HepG2 (cell line): ENCODE measurements at regions not wholly inside any gene's neighbourhood (a gene's known extent, or its start where the extent isn't known, plus 50 kb on each side); places are given as distances from the start of the nearest gene placed in this dataset.

ENCODE experiments used
- ATAC-seq: fragments of 200-7000 bp; cut with Tn5 transposase; 3 replicates; pipeline ENCODE4 v1.9.1; 2020; ENCODE audit warnings: mild to moderate bottlenecking, moderate library complexity
- BruUV-seq: library from RNA; stranded (reverse); fragments of 400-500 nt; replicated peaks from 2 replicates; lab custom pipeline; 2021; lab: Mats Ljungman, UMichigan
- CTCF ChIA-PET: fragments of 300-600 bp; formaldehyde crosslinking; extraction: SDS; loops from one replicate; lab custom pipeline; 2021; ENCODE audit warnings: low total read pairs, inconsistent platforms, low intra/inter-chr PET ratio; lab: Yijun Ruan, JAX
- POLR2A ChIA-PET: fragments of 350-600 bp; sonication (Branson Sonifier 250); formaldehyde crosslinking; loops from one replicate; lab custom pipeline; 2020; ENCODE audit warnings: antibody characterized with exemption, inconsistent platforms; lab: Yijun Ruan, JAX
- DNase-seq: peaks from one replicate; pipeline ENCODE4 v3.0.0-alpha.2; 2015; ENCODE audit warnings: low spot score
- FAIRE-seq: peaks from 3 replicates; lab custom pipeline; 2011; peaks lifted over from hg19 to GRCh38; lab: Jason Lieb, UNC
- H2AFZ ChIP-seq: one replicate; pipeline ENCODE4 v1.6.1; 2011; ENCODE audit warnings: low read length, inconsistent platforms
- H3K27ac ChIP-seq: fragments of 300-600 bp; 3 replicates; pipeline ENCODE4 v1.8.0; 2011; ENCODE audit warnings: mixed run types, mild to moderate bottlenecking, mixed read lengths, low read length, inconsistent platforms; ENCODE audit not compliant: insufficient read depth; ENCODE audit errors: extremely low read length
- H3K27me3 ChIP-seq, 2 experiments: fragments of 200-600 bp in 1 of 2; 2 replicates in 1 of 2; 3 replicates in 1 of 2; pipeline versions ENCODE4 v1.6.0 to v1.8.0; 2011; ENCODE audit warnings: low read length in 2 of 2, mild to moderate bottlenecking in 2 of 2, moderate library complexity in 2 of 2, inconsistent platforms in 1 of 2; ENCODE audit not compliant: insufficient read depth in 2 of 2, control insufficient read depth in 1 of 2
- H3K36me3 ChIP-seq, 2 experiments: fragments of 200-600 bp in 1 of 2; replicated peaks in 1 of 2; 2 replicates in 1 of 2; 3 replicates in 1 of 2; pipeline versions ENCODE4 v1.5.1 to v1.8.0; 2011; ENCODE audit warnings: low read length in 2 of 2, inconsistent platforms in 1 of 2; ENCODE audit not compliant: insufficient read depth in 2 of 2, control insufficient read depth in 1 of 2
- H3K4me1 ChIP-seq: 2 replicates; pipeline ENCODE4 v1.5.1; 2012; ENCODE audit warnings: low read length, inconsistent platforms; ENCODE audit not compliant: insufficient read depth
- H3K4me2 ChIP-seq: 2 replicates; pipeline ENCODE4 v1.6.0; 2011; ENCODE audit warnings: low read depth, low read length, inconsistent platforms
- H3K4me3 ChIP-seq, 3 experiments: fragments of 200-600 bp in 1 of 3; sonication (generic), shearing (Covaris generic) in 1 of 3; replicated peaks in 1 of 3; 2 replicates each; pipeline ENCODE4 v1.5.1; 2011 to 2016; ENCODE audit warnings: low read length in 3 of 3, inconsistent platforms in 2 of 3, low read depth in 2 of 3, mild to moderate bottlenecking in 2 of 3, control low read depth in 1 of 3, mixed read lengths in 1 of 3; ENCODE audit not compliant: insufficient read depth in 1 of 3
- H3K79me2 ChIP-seq: one replicate; pipeline ENCODE4 v1.6.1; 2011; ENCODE audit warnings: low read length, inconsistent platforms; ENCODE audit not compliant: insufficient read depth
- H3K9ac ChIP-seq: 2 replicates; pipeline ENCODE4 v1.6.0; 2011; ENCODE audit warnings: mild to moderate bottlenecking, low read depth, low read length, inconsistent platforms; ENCODE audit not compliant: insufficient read depth
- H3K9me3 ChIP-seq: 2 replicates; pipeline ENCODE4 v1.5.1; 2012; ENCODE audit warnings: mild to moderate bottlenecking, low read length
- H4K20me1 ChIP-seq: 2 replicates; pipeline ENCODE4 v1.6.0; 2011; ENCODE audit warnings: inconsistent platforms, mild to moderate bottlenecking, low read length, moderate library complexity; ENCODE audit not compliant: insufficient read depth
- HNF1B ChIP-seq: sonication (generic); formaldehyde crosslinking; IDR thresholded peaks from 2 replicates; pipeline ENCODE4 v1.5.1; 2020; ENCODE audit warnings: mild to moderate bottlenecking, moderate library complexity, missing genetic modification reagents
- ISL2 ChIP-seq: sonication (generic); formaldehyde crosslinking; IDR thresholded peaks from 2 replicates; pipeline ENCODE4 v1.5.0; 2020; ENCODE audit warnings: missing genetic modification reagents
- MAFF ChIP-seq: IDR thresholded peaks from 2 replicates; pipeline ENCODE4 v1.6.1; 2011; ENCODE audit warnings: low read depth, low read length, improper control_type of control experiment
- MAFK ChIP-seq, 2 experiments: IDR thresholded peaks in 1 of 2; conservative IDR thresholded peaks in 1 of 2; 2 replicates each; pipeline ENCODE4 v1.6.1; 2011; ENCODE audit warnings: improper control_type of control experiment in 2 of 2, low read length in 2 of 2
- ZNF720 ChIP-seq: sonication (generic); formaldehyde crosslinking; IDR thresholded peaks from 2 replicates; pipeline ENCODE4 v1.4.0; 2020; ENCODE audit warnings: missing genetic modification reagents
- WGBS: methylation state at CpG from one replicate; pipeline ENCODE4 v1.1.6; 2017; ENCODE audit warnings: low lambda C conversion rate; 5-methylcytosine and 5-hydroxymethylcytosine counted together
- in situ Hi-C: cut with HindIII; loops from 2 replicates; pipeline ENCODE4 v1.10.0; 2017; ENCODE audit warnings: low pct_unique_long_range_greater_than_20kb; ENCODE audit not compliant: extremely low pct_ligation_motif_present
- intact Hi-C: fragments of 100-400 bp; cut with micrococcal nuclease; formaldehyde crosslinking; loops from one replicate; pipeline ENCODE4 v1.10.0; 2022; ENCODE audit not compliant: unreplicated experiment
- TF ChIP-seq, protein P1 (sequence below): IDR thresholded peaks from 2 replicates; pipeline ENCODE4 v1.6.1; 2012; ENCODE audit warnings: low read length, improper control_type of control experiment

GRCh38 chr9:134551176-134551575, 90.4 kb upstream of the COL5A1 start (continued):
- no peak for TF ChIP-seq HNF1B (CRISPR knock-in tag)
- no peak for TF ChIP-seq ISL2 (CRISPR knock-in tag)
- TF ChIP-seq, protein P1, sequence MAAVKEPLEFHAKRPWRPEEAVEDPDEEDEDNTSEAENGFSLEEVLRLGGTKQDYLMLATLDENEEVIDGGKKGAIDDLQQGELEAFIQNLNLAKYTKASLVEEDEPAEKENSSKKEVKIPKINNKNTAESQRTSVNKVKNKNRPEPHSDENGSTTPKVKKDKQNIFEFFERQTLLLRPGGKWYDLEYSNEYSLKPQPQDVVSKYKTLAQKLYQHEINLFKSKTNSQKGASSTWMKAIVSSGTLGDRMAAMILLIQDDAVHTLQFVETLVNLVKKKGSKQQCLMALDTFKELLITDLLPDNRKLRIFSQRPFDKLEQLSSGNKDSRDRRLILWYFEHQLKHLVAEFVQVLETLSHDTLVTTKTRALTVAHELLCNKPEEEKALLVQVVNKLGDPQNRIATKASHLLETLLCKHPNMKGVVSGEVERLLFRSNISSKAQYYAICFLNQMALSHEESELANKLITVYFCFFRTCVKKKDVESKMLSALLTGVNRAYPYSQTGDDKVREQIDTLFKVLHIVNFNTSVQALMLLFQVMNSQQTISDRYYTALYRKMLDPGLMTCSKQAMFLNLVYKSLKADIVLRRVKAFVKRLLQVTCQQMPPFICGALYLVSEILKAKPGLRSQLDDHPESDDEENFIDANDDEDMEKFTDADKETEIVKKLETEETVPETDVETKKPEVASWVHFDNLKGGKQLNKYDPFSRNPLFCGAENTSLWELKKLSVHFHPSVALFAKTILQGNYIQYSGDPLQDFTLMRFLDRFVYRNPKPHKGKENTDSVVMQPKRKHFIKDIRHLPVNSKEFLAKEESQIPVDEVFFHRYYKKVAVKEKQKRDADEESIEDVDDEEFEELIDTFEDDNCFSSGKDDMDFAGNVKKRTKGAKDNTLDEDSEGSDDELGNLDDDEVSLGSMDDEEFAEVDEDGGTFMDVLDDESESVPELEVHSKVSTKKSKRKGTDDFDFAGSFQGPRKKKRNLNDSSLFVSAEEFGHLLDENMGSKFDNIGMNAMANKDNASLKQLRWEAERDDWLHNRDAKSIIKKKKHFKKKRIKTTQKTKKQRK, result no peak

GRCh38 chr9:134551644-134552348, 89.8 kb upstream of the COL5A1 start:
- no peak for ATAC-seq
- no peak overlapping the region for H2AFZ ChIP-seq
- TF ChIP-seq ZNF720 (no peak), MAFK (conservative IDR thresholded peaks at IDR 0.05 in 1 of 2, IDR thresholded peaks at IDR 0.05 in 1 of 2; ENCODE audit: low read length in 2 of 2) (peak; percentile 22 to 28; a peak in 1 of 4 replicates), MAFF (peak; percentile 23; the same call in 1 of the 2 replicates)
- TF ChIP-seq, all 625 proteins: peak for 2
- no peak for DNase-seq
- no peak overlapping the region for H3K4me3 ChIP-seq
- 3% methylated on average over 7 of the region's 24 CpGs for WGBS
- peaks cover 9 to 73% of the 10 kb centered on the region in 2 experiments; a peak in 4 of 5 replicates for H3K27me3 ChIP-seq
- no peaks in the 10 kb centered on the region for H4K20me1 ChIP-seq
- POLR2A ChIA-PET, result no interaction called here
- CTCF ChIA-PET, result no interaction called here
- H3K9ac ChIP-seq, result no peak overlapping the region
- no TSS peak for BruUV-seq
- H3K9me3 ChIP-seq, result no peaks in the 10 kb centered on the region
- no peaks in the 10 kb centered on the region for H3K4me1 ChIP-seq
- in situ Hi-C loops, result no loop called here
- FAIRE-seq, result no peak
- H3K79me2 ChIP-seq, result no peaks in the 10 kb centered on the region
- H3K27ac ChIP-seq, result no peak overlapping the region
- intact Hi-C loops, result no loop called here
- H3K4me2 ChIP-seq, result no peak overlapping the region
- no peaks in the 10 kb centered on the region for H3K36me3 ChIP-seq
